Mammary epithelial cell (primary cell): ENCODE measurements at regions not wholly inside any gene's neighbourhood (a gene's known extent, or its start where the extent isn't known, plus 50 kb on each side); places are given as distances from the start of the nearest gene placed in this dataset.
"Not testable (repeated sequence)": the region's sequence is repeated elsewhere in the genome, so short reads cannot be mapped to it uniquely, and the experiment has no call there.

ENCODE experiments used
- CTCF ChIP-seq, 2 donors: IDR thresholded peaks in 1 of 2; conservative IDR thresholded peaks in 1 of 2; 2 replicates each; pipeline ENCODE4 v1.5.1; 2011 to 2012; ENCODE audit warnings: inconsistent platforms in 2 of 2, low read length in 2 of 2, mild to moderate bottlenecking in 2 of 2, control low read depth in 1 of 2, low read depth in 1 of 2; ENCODE audit not compliant: insufficient read depth in 1 of 2; ENCODE audit errors: extremely low read depth in 1 of 2
- EZH2 ChIP-seq: IDR thresholded peaks from 2 replicates; pipeline ENCODE4 v1.6.1; 2012; ENCODE audit warnings: low read length, inconsistent platforms, borderline replicate concordance

DNA sequence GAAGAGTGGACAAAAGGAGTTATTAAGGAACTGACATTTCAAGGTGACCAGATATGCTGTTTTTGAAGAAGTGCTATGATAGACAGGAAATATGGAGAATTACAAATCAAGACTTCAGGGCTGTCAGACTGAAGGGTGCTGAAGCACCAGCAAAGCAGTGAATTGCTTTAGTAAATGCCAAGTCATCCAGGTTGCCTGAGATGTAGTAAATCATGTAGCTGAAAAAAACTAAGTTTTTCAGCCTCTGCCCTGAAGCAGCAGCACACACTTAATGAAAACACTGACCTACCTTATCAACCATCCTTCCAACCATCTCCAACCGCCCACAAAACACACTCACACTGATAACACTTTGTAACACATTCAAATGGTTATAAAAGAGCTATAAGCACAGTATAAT lies 110.0 kb downstream of the PRR15 start:
- not testable (repeated sequence) for TF ChIP-seq CTCF (conservative IDR thresholded peaks at IDR 0.05 in 1 of 2, IDR thresholded peaks at IDR 0.05 in 1 of 2; ENCODE audit: extremely low read depth in 1 of 2, insufficient read depth in 1 of 2, low read depth in 1 of 2, low read length in 2 of 2); EZH2
